ENCODE measurements at regions not wholly inside any gene's neighbourhood (a gene's known extent, or its start where the extent isn't known, plus 50 kb on each side); places are given as distances from the start of the nearest gene placed in this dataset.

DNA sequence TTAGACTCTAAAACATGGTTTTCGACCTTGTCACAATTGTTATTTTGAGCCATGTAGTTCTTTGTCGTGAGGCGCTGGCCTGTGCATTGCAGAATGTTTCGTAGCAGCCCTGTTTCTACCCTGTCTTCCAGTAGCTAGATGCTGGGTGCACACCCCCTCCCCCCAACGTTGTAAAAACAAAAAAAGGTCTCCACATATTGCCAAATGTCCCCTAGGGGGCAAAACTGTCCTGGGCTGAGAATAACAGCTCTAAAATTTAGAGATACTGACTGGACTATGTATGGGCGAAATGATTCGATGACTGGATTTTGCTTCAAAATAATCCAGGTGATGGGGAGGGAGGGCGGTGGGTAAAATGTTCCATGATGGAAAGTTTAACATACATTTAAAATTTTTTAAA is 126.1 kb upstream of the FUT8 start:
- no peak for DNase-seq

- no peak for DNase-seq
These were observed 125.0 kb upstream of the FUT8 start for GRCh38 chr14:65287264-65288131.

GRCh38 chr14:65290830-65291229 is 121.7 kb upstream of the FUT8 start:
- no peak for DNase-seq

DNA sequence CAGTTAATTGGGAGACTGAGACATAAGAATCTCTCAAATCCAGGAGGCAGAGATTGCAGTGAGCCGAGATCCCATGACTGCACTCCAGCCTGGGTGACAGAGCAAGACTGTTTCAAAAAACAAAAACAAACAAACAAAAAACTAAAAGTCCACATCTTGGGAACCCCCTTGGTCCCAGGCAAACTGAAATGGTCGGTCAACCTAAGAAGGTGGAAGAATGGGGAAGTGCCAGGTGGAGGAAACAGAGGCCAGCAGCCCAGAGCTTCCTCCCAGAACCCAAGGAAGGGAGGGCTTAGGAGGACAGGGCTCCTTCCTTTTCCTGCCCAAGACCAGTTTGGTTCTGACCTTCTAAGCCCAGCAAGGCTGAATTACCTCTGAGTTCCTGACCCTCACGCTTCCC is 121.0 kb upstream of the FUT8 start:
- no peak for DNase-seq

DNA sequence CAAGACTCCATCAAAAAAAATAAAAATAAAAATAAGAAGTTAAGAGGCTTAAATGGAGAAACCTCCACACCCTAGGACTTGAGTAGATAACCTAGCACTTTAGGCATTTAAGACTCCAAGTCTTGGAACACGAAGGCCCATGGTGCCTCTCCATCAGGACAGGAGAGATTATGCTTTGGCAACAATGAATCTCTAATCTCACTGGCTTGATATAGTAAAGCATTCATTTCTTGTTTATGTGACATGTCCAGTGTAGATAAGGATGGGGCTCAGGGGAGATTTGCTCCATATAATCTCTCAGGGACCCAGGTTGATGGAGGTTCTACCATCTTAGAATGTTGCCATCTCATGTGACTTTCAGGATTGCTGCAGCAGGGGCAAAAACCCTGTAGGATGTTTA is 117.7 kb upstream of the FUT8 start:
- DNase-seq = no peak

DNA sequence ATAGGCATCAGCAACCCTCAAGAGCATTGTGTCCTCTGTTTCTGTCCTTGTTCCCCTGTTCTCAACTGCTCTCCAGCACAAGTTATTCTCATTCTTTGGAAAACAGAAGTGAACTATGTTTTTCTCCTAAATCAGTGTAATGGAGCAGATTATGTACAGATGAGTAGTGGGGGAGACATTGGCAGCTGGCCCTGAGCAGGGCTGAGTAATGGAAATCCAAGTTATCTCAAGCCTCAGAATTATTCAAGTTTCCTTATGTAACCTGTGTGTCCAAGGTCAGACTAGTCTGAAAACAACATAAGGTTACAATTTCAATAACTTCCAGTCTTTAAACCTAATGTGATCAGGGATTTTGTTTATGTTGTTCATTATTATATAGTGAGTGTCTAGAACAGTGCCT is 116.1 kb upstream of the FUT8 start:
- no peak for DNase-seq

DNA sequence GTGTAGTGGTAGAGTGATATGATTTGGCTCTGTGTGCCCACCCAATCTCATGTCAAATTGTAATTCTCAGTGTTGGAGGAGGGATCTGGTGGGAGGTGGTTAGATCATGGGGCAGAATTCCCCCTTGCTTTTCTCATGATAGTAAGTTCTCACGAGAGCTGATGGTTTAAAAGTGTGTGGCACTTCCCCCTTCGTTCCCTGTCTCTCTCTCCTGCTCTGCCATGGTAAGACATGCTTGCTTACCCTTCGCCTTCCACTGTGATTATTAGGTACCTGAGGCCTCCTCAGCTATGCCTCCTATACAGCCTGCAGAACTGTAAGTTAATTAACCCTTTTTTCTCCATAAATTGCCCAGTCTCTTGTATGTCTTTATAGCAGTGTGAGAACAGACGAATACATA is 115.7 kb upstream of the FUT8 start:
- DNase-seq = no peak

- DNase-seq = no peak
These were observed 114.8 kb upstream of the FUT8 start for GRCh38 chr14:65297744-65298143.

GRCh38 chr14:65299826-65300225 is 112.7 kb upstream of the FUT8 start:
- no peak for DNase-seq

DNA sequence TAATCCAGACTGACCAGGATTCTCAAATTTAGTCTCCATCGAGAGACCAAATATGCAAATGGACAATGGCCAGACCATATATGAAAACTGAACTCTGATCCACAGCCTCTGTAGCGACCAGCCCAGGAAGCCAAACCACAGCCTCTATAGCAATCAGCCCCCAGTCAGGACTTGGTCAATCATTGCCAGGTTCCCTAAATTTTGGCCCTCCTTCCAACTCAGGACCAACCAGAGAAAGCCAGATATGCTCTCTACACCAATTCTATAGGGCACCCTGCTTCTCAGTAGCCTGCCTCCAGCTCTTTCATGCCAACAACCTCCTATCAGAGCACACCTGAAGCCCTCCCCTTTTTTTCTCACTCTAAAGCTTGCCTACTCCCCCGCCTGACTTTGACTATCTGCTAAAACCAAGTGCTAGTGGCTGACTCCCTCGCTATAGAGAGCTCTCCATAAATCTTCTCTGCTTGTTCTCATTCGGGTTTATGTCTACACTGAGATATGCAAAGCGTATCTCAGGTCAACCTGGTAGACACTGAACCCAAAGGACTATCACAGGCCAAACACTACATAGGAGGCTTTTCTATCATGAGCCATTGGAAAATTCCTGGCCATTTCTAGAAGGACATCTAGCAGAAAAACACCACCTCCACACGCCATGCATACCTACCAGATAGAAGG is 110.5 kb upstream of the FUT8 start:
- DNase-seq = no peak

GRCh38 chr14:65302571-65303189 is 109.8 kb upstream of the FUT8 start:
- DNase-seq = no peak

DNA sequence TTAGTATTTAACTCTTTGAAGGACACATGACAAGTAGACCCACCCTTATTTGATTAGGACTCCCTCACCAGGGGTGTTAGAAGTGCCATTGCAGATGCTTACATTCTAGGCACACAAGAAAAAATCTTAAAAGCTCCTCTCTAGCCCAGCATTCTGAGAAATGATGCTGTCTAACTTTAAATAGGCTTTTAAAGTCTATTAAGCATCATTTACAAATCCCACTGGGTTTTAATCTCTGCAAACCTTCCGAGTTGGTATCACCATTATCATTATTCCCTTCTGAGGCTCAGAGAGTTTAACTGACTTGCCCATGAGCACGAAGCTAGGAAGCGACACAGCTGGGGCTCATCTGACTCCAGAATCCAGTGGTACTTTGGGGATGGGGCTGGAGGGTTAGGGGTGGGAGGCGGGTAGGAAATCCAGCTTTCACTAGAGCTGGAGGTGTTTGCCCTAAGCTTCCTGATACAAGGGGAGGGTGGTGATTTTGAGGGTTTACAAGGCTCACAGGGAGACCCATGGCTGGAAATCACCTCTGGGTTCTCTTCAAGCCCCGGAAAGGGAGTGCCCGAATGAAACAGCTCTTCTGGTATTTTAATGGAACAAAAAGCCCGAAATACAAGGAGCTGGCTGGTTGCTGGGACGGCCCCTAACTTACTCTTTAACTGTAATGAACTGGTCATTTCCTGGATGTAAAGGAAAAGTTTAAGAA is 109.2 kb upstream of the FUT8 start:
- DNase-seq = no peak

GRCh38 chr14:65303899-65304222 is 108.7 kb upstream of the FUT8 start:
- DNase-seq = no peak

- no peak for DNase-seq
These were observed 108.3 kb upstream of the FUT8 start for GRCh38 chr14:65304239-65304638.

- DNase-seq = no peak
These were observed 107.6 kb upstream of the FUT8 start for GRCh38 chr14:65304963-65305362.

DNA sequence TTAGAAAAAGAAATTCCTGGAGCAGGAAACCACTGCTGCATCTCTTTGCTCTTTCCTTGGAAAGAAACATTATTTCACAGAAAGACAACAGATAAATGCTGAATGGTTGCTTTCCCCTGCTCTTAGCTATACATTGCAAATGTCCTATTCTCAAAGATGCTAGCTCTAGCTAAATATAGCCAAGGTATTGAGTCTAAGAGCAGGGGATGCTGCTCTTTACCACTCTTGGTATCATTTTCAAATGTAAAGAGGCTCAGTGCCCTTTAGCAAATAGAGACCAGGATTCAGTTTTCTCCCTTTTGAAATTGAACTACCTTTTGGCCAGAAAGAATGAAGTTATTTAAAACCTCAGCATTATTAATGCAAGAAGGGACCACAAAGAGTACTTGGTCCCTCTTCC is 104.0 kb upstream of the FUT8 start:
- DNase-seq = no peak

DNA sequence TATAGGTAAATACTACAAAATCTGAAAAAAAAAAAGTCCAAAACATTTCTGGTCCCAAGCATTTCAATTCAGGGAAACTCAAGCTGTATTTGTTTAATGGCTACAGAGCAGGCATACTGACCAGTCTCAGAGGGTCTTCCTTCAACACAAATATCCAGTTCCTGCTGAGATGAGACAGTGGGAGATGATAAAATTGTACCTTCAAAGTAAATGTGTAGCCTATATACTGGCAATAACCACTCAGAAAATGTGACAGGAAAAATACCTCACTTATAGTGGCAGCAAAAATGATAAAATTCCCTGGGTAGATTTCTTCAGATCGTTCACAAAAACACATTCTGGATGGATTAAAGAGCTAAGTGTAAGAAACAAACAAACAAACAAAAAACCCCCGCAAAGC is 102.0 kb upstream of the FUT8 start:
- DNase-seq = no peak

GRCh38 chr14:65312859-65313258 is 99.7 kb upstream of the FUT8 start:
- no peak for DNase-seq

GRCh38 chr14:65318636-65319506 is 93.7 kb upstream of the FUT8 start:
- DNase-seq = no peak

DNA sequence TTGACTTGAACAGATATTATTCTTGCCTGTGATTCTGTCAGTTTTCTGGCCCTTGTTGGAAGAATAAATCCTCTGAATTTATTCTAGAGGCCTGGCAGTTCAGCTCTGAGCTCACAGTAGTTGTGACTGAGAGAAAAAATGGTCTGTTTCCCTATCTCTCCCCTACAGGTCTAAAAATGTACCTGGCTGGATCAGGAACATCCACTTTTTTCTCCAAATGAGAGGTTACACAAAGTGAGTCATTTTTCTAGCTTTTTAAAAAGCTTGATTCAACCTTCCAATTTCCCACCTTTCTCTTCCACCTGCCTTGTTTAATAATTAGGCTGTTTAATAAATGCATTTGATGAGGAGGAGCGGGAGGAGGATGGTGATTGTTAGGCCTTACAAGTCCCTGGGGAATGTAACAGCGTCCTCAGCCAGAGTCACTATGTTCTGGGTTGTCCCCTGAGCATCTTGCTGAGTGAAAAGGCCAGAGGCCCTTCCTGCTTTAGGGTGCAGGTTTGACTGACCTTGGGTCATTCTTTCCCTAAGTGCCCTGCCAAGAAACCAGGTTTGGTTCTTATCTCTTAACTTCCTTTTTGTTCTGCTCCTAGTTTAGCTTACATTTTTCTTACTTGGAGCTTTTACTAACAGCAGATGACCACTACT is 91.7 kb upstream of the FUT8 start:
- no peak for DNase-seq

DNA sequence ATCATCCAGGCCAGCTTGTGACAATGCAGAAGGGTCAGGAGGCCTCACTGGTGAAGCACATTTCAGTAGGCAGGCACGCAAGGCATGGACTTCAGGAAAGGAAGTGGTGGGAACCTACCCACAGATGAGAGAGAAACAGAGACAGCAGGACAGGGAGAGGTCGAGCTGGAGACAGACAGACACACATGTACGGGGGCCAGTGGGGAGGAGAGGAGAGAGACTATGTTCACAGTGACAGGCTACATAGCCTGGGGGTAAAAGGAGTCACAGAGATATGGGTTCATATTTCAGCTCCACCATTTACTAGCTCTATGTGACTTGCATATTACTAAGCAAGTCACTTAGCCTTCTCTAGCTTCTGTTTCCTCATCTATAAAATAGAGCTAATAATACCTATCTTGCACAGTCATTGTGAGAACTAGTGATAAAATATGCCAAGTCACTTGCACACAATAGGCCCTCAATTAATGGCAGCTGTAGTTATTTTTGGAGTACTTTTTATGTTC is 91.1 kb upstream of the FUT8 start:
- no peak for DNase-seq

- no peak for DNase-seq
These were observed 83.0 kb upstream of the FUT8 start for GRCh38 chr14:65329481-65329880.
